ENCODE measurements at regions not wholly inside any gene's neighbourhood (a gene's known extent, or its start where the extent isn't known, plus 50 kb on each side); places are given as distances from the start of the nearest gene placed in this dataset.

DNA sequence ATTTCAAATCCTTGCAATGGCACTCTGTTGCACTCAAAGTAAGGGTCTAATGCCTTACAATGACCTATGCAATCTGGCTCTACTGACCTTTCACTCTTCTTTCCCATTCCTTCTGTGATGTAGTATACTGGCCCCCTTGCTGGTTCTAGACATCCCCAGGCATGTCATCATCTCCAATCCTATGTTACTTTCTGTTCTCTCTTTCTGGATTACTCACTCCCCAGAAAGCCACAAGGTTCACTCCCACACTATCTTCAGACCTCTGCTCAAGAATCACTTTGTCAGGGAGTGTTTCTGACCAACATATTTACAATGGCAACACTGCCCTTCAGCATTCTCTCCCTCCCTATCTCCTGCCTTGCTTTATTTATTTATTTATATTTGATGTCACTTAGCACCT, 802.2 kb upstream of the WWC1 start (continued):
- TF ChIP-seq, protein P1, sequence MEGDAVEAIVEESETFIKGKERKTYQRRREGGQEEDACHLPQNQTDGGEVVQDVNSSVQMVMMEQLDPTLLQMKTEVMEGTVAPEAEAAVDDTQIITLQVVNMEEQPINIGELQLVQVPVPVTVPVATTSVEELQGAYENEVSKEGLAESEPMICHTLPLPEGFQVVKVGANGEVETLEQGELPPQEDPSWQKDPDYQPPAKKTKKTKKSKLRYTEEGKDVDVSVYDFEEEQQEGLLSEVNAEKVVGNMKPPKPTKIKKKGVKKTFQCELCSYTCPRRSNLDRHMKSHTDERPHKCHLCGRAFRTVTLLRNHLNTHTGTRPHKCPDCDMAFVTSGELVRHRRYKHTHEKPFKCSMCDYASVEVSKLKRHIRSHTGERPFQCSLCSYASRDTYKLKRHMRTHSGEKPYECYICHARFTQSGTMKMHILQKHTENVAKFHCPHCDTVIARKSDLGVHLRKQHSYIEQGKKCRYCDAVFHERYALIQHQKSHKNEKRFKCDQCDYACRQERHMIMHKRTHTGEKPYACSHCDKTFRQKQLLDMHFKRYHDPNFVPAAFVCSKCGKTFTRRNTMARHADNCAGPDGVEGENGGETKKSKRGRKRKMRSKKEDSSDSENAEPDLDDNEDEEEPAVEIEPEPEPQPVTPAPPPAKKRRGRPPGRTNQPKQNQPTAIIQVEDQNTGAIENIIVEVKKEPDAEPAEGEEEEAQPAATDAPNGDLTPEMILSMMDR (IDR thresholded peaks at IDR 0.05; ENCODE audit: low read depth, low read length, missing input control) = no peak
- TF ChIP-seq JUND (IDR thresholded peaks at IDR 0.05) = no peak
- no peak for TF ChIP-seq TAF1 (conservative IDR thresholded peaks at IDR 0.05)
- no peak for TF ChIP-seq SP1 (IDR thresholded peaks at IDR 0.05)
- TF ChIP-seq, protein P2, sequence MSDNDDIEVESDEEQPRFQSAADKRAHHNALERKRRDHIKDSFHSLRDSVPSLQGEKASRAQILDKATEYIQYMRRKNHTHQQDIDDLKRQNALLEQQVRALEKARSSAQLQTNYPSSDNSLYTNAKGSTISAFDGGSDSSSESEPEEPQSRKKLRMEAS (IDR thresholded peaks at IDR 0.05) = no peak
- TF ChIP-seq GABPA (IDR thresholded peaks at IDR 0.05 in 1 of 2, conservative IDR thresholded peaks at IDR 0.05 in 1 of 2) = no peak

DNA sequence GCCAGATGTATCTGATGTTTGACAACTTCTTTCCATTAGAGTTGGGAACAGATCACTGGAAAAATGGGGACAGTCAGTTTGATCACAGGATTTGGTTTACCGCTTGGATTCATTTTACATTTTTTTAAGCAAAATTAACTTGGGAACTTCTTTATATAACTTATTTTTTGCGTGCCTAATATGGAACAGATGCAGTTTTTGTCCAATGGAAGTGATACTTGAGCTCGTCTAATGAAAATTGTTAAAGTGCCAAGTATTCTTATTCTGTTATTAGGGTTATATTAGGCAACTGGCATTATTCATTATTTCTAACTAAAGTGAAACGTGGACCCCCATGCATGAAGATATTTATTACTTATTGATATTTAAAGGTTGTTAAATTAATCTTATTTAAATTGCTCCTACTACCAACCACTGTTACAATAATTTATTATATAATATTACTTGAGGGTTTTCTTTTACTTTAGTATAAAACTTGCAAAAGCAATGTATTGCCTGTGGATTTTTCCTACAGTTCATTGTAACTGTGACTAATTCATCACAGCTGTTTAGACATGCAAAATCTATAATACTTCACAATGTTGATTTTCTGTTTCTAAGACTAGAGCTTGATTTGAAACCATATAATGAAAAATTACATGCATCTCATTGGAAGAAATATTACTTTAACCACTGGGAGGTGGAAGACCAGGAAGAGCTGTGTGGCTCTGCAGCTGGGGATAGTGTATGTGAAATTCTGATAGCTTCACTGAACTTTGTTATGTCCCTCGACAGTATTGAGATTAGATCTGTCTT, 787.3 kb upstream of the WWC1 start:
- Histone ChIP-seq H3K4me1 (ENCODE audit: control insufficient read depth in 4 of 4, insufficient read depth in 4 of 4, low read length in 3 of 4) (no peaks in the 10 kb centered on the region), H3K4me3 (ENCODE audit: low read depth in 1 of 3, low read length in 3 of 3) (no peak overlapping the region), H3K9ac (ENCODE audit: low read depth in 1 of 2, low read length in 2 of 2) (no peak overlapping the region), H3K27me3 (ENCODE audit: control insufficient read depth in 4 of 4, insufficient read depth in 4 of 4, low read length in 3 of 4) (peaks cover 0 to 3% (median 0%) of the 10 kb centered on the region in 4 donors), H3K9me3 (ENCODE audit: control insufficient read depth in 4 of 4, low read length in 3 of 4) (no peaks in the 10 kb centered on the region), H3K27ac (ENCODE audit: low read depth in 1 of 2, low read length in 2 of 2) (no peak overlapping the region), H3K36me3 (ENCODE audit: control insufficient read depth in 4 of 4, insufficient read depth in 3 of 4, low read depth in 1 of 4, low read length in 3 of 4) (no peaks in the 10 kb centered on the region)
- no peak for DNase-seq (ENCODE audit: low spot score)
- WGBS = 65% methylated on average over 5 of the region's 5 CpGs
- TF ChIP-seq SP1 (IDR thresholded peaks at IDR 0.05) (no peak), EGR1 (IDR thresholded peaks at IDR 0.05; ENCODE audit: low read depth in 2 of 2) (no peak), ATF3 (IDR thresholded peaks at IDR 0.05) (no peak), FOXA2 (IDR thresholded peaks at IDR 0.05) (no peak), NR2F2 (IDR thresholded peaks at IDR 0.05) (no peak), RAD21 (IDR thresholded peaks at IDR 0.05) (no peak), TAF1 (conservative IDR thresholded peaks at IDR 0.05) (no peak), JUND (IDR thresholded peaks at IDR 0.05) (no peak), HNF4A (conservative IDR thresholded peaks at IDR 0.05) (no peak), HNF4G (IDR thresholded peaks at IDR 0.05) (no peak), YY1 (IDR thresholded peaks at IDR 0.05) (no peak), RXRA (IDR thresholded peaks at IDR 0.05) (no peak), FOXA1 (IDR thresholded peaks at IDR 0.05) (no peak)
- TF ChIP-seq, protein P3, sequence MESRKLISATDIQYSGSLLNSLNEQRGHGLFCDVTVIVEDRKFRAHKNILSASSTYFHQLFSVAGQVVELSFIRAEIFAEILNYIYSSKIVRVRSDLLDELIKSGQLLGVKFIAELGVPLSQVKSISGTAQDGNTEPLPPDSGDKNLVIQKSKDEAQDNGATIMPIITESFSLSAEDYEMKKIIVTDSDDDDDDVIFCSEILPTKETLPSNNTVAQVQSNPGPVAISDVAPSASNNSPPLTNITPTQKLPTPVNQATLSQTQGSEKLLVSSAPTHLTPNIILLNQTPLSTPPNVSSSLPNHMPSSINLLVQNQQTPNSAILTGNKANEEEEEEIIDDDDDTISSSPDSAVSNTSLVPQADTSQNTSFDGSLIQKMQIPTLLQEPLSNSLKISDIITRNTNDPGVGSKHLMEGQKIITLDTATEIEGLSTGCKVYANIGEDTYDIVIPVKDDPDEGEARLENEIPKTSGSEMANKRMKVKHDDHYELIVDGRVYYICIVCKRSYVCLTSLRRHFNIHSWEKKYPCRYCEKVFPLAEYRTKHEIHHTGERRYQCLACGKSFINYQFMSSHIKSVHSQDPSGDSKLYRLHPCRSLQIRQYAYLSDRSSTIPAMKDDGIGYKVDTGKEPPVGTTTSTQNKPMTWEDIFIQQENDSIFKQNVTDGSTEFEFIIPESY (IDR thresholded peaks at IDR 0.05) = no peak
- TF ChIP-seq, protein P1 (IDR thresholded peaks at IDR 0.05; ENCODE audit: low read depth, low read length, missing input control) = no peak
- TF ChIP-seq, protein P2 (IDR thresholded peaks at IDR 0.05) = no peak
- TF ChIP-seq, protein P4, sequence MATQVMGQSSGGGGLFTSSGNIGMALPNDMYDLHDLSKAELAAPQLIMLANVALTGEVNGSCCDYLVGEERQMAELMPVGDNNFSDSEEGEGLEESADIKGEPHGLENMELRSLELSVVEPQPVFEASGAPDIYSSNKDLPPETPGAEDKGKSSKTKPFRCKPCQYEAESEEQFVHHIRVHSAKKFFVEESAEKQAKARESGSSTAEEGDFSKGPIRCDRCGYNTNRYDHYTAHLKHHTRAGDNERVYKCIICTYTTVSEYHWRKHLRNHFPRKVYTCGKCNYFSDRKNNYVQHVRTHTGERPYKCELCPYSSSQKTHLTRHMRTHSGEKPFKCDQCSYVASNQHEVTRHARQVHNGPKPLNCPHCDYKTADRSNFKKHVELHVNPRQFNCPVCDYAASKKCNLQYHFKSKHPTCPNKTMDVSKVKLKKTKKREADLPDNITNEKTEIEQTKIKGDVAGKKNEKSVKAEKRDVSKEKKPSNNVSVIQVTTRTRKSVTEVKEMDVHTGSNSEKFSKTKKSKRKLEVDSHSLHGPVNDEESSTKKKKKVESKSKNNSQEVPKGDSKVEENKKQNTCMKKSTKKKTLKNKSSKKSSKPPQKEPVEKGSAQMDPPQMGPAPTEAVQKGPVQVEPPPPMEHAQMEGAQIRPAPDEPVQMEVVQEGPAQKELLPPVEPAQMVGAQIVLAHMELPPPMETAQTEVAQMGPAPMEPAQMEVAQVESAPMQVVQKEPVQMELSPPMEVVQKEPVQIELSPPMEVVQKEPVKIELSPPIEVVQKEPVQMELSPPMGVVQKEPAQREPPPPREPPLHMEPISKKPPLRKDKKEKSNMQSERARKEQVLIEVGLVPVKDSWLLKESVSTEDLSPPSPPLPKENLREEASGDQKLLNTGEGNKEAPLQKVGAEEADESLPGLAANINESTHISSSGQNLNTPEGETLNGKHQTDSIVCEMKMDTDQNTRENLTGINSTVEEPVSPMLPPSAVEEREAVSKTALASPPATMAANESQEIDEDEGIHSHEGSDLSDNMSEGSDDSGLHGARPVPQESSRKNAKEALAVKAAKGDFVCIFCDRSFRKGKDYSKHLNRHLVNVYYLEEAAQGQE (IDR thresholded peaks at IDR 0.05) = no peak

All from liver (tissue), 8 donors.